ENCODE measurements at regions not wholly inside any gene's neighbourhood (a gene's known extent, or its start where the extent isn't known, plus 50 kb on each side); places are given as distances from the start of the nearest gene placed in this dataset.

DNA sequence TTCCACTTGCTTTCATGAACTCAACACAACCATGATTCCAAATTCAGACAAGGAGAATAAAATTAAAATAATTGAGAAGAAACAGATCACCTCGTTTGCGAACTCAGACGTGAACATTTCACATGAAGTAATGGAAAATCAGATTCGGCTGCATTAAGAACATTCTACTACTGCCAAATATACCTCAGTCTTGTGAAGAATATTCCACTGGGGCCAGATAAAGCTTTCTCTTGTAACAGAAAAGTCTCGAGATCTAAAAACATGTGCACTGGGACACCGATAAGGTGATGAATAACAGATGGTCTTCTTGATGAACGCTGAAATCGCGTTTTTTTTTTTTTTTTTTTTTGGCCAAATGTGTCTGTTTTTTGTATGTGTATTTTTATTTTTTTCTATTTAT is 761.1 kb downstream of the BRD1 start:
- DNase-seq (ENCODE audit: low spot score) (no peak), ATAC-seq (no peak), FAIRE-seq (no peak)
- CTCF ChIA-PET (ENCODE audit: low intra/inter-chr PET ratio, low total read pairs), result no interaction called here
- no peaks in the 10 kb centered on the region for H4K20me1 ChIP-seq (ENCODE audit: insufficient read depth, low read length)
- POLR2A ChIA-PET, result no interaction called here
- no peak overlapping the region for H3K27ac ChIP-seq (ENCODE audit: extremely low read length, insufficient read depth, low read length)
- no TSS peak for BruUV-seq (replicated peaks)
- no peak overlapping the region for H3K4me3 ChIP-seq (replicated peaks in 1 of 3; ENCODE audit: insufficient read depth in 1 of 3, low read depth in 2 of 3, low read length in 3 of 3)
- WGBS (ENCODE audit: low lambda C conversion rate), result 10% methylated on average over 9 of the region's 9 CpGs
- intact Hi-C loops (cut with micrococcal nuclease; ENCODE audit: unreplicated experiment), result no loop called here
- in situ Hi-C loops (cut with HindIII; ENCODE audit: extremely low pct_ligation_motif_present, low pct_unique_long_range_greater_than_20kb), result no loop called here
- no peak overlapping the region for H2AFZ ChIP-seq (ENCODE audit: low read length)
- no peaks in the 10 kb centered on the region for H3K9me3 ChIP-seq (ENCODE audit: low read length)
- H3K4me2 ChIP-seq (ENCODE audit: low read depth, low read length), result no peak overlapping the region
- no peaks in the 10 kb centered on the region for H3K79me2 ChIP-seq (ENCODE audit: insufficient read depth, low read length)
- H3K9ac ChIP-seq (ENCODE audit: insufficient read depth, low read depth, low read length), result no peak overlapping the region
- no peaks in the 10 kb centered on the region for H3K4me1 ChIP-seq (ENCODE audit: insufficient read depth, low read length)
- no peaks in the 10 kb centered on the region for H3K36me3 ChIP-seq (replicated peaks in 1 of 2; ENCODE audit: control insufficient read depth in 1 of 2, insufficient read depth in 2 of 2, low read length in 2 of 2)
- peaks cover 6 to 29% of the 10 kb centered on the region in 2 experiments; a peak in 3 of 5 replicates for H3K27me3 ChIP-seq (ENCODE audit: control insufficient read depth in 1 of 2, insufficient read depth in 2 of 2, low read length in 2 of 2)
- no peak for TF ChIP-seq ZKSCAN5 (CRISPR knock-in tag; IDR thresholded peaks at IDR 0.05)
- TF ChIP-seq HMG20A (CRISPR knock-in tag; IDR thresholded peaks at IDR 0.05; ENCODE audit: borderline replicate concordance), result no peak
- no peak for TF ChIP-seq KDM6A (CRISPR knock-in tag; IDR thresholded peaks at IDR 0.05; ENCODE audit: low read depth)
- TF ChIP-seq, protein P1, sequence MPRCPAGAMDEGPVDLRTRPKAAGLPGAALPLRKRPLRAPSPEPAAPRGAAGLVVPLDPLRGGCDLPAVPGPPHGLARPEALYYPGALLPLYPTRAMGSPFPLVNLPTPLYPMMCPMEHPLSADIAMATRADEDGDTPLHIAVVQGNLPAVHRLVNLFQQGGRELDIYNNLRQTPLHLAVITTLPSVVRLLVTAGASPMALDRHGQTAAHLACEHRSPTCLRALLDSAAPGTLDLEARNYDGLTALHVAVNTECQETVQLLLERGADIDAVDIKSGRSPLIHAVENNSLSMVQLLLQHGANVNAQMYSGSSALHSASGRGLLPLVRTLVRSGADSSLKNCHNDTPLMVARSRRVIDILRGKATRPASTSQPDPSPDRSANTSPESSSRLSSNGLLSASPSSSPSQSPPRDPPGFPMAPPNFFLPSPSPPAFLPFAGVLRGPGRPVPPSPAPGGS (CRISPR knock-in tag; IDR thresholded peaks at IDR 0.05), result no peak
- TF ChIP-seq, protein P2, sequence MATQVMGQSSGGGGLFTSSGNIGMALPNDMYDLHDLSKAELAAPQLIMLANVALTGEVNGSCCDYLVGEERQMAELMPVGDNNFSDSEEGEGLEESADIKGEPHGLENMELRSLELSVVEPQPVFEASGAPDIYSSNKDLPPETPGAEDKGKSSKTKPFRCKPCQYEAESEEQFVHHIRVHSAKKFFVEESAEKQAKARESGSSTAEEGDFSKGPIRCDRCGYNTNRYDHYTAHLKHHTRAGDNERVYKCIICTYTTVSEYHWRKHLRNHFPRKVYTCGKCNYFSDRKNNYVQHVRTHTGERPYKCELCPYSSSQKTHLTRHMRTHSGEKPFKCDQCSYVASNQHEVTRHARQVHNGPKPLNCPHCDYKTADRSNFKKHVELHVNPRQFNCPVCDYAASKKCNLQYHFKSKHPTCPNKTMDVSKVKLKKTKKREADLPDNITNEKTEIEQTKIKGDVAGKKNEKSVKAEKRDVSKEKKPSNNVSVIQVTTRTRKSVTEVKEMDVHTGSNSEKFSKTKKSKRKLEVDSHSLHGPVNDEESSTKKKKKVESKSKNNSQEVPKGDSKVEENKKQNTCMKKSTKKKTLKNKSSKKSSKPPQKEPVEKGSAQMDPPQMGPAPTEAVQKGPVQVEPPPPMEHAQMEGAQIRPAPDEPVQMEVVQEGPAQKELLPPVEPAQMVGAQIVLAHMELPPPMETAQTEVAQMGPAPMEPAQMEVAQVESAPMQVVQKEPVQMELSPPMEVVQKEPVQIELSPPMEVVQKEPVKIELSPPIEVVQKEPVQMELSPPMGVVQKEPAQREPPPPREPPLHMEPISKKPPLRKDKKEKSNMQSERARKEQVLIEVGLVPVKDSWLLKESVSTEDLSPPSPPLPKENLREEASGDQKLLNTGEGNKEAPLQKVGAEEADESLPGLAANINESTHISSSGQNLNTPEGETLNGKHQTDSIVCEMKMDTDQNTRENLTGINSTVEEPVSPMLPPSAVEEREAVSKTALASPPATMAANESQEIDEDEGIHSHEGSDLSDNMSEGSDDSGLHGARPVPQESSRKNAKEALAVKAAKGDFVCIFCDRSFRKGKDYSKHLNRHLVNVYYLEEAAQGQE (IDR thresholded peaks at IDR 0.05; ENCODE audit: borderline replicate concordance in 1 of 2, low read depth in 1 of 2, low read length in 2 of 2), result no peak
- TF ChIP-seq, protein P3, sequence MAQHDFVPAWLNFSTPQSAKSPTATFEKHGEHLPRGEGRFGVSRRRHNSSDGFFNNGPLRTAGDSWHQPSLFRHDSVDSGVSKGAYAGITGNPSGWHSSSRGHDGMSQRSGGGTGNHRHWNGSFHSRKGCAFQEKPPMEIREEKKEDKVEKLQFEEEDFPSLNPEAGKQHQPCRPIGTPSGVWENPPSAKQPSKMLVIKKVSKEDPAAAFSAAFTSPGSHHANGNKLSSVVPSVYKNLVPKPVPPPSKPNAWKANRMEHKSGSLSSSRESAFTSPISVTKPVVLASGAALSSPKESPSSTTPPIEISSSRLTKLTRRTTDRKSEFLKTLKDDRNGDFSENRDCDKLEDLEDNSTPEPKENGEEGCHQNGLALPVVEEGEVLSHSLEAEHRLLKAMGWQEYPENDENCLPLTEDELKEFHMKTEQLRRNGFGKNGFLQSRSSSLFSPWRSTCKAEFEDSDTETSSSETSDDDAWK (CRISPR knock-in tag; IDR thresholded peaks at IDR 0.05), result no peak
- no peak for TF ChIP-seq ATRX (CRISPR knock-in tag; IDR thresholded peaks at IDR 0.05; ENCODE audit: borderline replicate concordance)
- TF ChIP-seq CHD4 (IDR thresholded peaks at IDR 0.05; ENCODE audit: borderline replicate concordance, low read length), result no peak
- TF ChIP-seq ZNF7 (CRISPR knock-in tag; IDR thresholded peaks at IDR 0.05), result no peak
- TF ChIP-seq HDAC2 (CRISPR knock-in tag; IDR thresholded peaks at IDR 0.05), result no peak
- no peak for TF ChIP-seq ETV6 (CRISPR knock-in tag; conservative IDR thresholded peaks at IDR 0.05)
- TF ChIP-seq, protein P4, sequence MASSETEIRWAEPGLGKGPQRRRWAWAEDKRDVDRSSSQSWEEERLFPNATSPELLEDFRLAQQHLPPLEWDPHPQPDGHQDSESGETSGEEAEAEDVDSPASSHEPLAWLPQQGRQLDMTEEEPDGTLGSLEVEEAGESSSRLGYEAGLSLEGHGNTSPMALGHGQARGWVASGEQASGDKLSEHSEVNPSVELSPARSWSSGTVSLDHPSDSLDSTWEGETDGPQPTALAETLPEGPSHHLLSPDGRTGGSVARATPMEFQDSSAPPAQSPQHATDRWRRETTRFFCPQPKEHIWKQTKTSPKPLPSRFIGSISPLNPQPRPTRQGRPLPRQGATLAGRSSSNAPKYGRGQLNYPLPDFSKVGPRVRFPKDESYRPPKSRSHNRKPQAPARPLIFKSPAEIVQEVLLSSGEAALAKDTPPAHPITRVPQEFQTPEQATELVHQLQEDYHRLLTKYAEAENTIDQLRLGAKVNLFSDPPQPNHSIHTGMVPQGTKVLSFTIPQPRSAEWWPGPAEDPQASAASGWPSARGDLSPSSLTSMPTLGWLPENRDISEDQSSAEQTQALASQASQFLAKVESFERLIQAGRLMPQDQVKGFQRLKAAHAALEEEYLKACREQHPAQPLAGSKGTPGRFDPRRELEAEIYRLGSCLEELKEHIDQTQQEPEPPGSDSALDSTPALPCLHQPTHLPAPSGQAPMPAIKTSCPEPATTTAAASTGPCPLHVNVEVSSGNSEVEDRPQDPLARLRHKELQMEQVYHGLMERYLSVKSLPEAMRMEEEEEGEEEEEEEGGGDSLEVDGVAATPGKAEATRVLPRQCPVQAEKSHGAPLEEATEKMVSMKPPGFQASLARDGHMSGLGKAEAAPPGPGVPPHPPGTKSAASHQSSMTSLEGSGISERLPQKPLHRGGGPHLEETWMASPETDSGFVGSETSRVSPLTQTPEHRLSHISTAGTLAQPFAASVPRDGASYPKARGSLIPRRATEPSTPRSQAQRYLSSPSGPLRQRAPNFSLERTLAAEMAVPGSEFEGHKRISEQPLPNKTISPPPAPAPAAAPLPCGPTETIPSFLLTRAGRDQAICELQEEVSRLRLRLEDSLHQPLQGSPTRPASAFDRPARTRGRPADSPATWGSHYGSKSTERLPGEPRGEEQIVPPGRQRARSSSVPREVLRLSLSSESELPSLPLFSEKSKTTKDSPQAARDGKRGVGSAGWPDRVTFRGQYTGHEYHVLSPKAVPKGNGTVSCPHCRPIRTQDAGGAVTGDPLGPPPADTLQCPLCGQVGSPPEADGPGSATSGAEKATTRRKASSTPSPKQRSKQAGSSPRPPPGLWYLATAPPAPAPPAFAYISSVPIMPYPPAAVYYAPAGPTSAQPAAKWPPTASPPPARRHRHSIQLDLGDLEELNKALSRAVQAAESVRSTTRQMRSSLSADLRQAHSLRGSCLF (CRISPR knock-in tag; IDR thresholded peaks at IDR 0.05; ENCODE audit: borderline replicate concordance), result no peak
- TF ChIP-seq MAZ (IDR thresholded peaks at IDR 0.05; ENCODE audit: borderline replicate concordance, low read depth, low read length), result no peak
- no peak for TF ChIP-seq MAZ (CRISPR knock-in tag; IDR thresholded peaks at IDR 0.05; ENCODE audit: low read depth)
- no peak for TF ChIP-seq ZFP36 (IDR thresholded peaks at IDR 0.05; ENCODE audit: borderline replicate concordance, low read depth, low read length, partially characterized antibody)

Data from HepG2 (cell line).